HG02885 (cell line): ENCODE measurements at regions not wholly inside any gene's neighbourhood (a gene's known extent, or its start where the extent isn't known, plus 50 kb on each side); places are given as distances from the start of the nearest gene placed in this dataset.

Source experiments
- ATAC-seq: cut with Tn5 transposase; IDR thresholded peaks from one replicate; pipeline ENCODE4 v1.9.1; 2021; ENCODE audit warnings: mild to moderate bottlenecking; ENCODE audit not compliant: unreplicated experiment, poor library complexity

GRCh38 chr5:3654515-3654914 lies 58.9 kb downstream of the IRX1 start:
- ATAC-seq, result no peak

DNA sequence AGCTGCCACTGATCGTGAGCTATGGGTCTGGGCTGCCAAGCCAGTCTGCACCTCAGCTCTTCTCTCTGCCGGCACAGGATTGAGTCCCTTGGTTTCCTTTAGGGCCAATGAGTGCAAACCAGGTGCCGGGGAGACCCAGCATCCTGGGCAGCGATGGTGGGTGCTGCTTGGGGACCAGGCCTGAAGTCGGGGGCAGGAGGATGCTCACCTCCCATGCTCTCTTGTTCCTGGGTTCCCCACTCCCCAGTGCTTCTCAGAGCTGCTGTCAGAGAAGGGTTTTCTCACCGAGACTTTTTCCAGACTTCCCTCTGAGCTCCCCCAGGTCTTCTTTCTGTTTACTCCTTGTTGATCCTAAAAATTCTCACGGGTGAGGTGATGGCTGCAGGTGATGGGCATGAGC lies 61.2 kb downstream of the IRX1 start:
- ATAC-seq, result no peak

- no peak for ATAC-seq
These were observed 61.9 kb downstream of the IRX1 start for GRCh38 chr5:3657364-3658022.

GRCh38 chr5:3658929-3659328 lies 63.3 kb downstream of the IRX1 start:
- ATAC-seq, result no peak

GRCh38 chr5:3659907-3660306 lies 64.3 kb downstream of the IRX1 start:
- no peak for ATAC-seq

GRCh38 chr5:3660630-3661029 lies 65.0 kb downstream of the IRX1 start:
- no peak for ATAC-seq

GRCh38 chr5:3661755-3662296 lies 66.2 kb downstream of the IRX1 start:
- no peak for ATAC-seq

DNA sequence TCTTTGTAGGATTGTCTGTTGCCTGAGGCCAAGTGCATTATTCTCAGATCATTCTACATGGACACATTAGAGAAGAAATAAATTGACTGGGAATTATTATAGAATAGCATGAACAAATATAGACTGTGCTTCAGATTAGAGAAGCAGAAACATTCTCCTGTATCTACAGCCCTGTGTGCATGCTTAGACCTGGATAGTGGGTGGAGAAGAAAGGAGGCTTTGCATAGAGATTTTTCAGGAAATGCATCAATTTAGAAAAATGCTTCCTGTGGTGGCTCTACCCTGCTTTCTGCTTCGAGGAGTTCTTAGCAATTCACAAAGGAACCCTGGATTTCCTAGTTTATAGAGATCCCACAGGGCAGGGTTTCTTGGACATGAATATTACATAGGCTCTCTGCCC lies 66.7 kb downstream of the IRX1 start:
- no peak for ATAC-seq

GRCh38 chr5:3671337-3671736 lies 75.7 kb downstream of the IRX1 start:
- no peak for ATAC-seq

DNA sequence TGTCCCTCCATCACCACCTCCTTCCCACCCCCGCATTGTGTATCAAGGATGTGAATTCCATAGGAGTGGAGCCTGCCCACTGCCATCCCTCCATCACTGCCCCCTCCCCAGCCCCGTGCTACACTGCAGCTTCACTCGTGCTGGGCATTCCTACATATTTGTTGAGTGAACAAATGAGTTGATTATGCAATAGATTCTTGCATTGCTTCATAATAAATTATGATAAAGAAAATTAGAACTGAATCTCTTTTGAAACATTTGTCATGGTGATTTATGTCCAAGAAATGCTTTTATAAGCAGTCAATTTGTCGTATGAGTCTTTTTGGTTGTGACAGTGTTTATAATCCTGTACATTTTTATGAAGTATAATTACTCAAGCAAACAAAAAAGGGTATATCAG lies 83.2 kb downstream of the IRX1 start:
- ATAC-seq, result no peak

DNA sequence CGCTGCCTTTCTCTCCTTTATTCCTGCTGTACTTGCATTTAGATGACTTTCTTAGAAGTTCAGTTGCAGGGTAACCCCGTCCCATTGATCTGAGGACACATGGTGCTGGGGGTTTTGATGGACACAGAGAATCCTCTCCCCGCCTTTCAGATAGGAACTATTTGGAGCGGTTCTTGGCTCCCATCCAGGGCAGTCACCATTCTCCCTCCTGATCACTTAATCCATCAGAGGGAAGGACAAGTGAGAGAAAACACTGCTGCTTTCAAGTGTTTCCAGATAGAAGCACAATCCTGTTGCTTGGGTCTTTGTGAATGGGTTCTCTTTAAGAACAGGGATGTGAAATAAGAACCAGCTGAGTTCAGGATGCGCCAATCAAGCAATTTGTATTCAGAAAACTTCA lies 85.2 kb downstream of the IRX1 start:
- no peak for ATAC-seq

GRCh38 chr5:3684118-3684517 lies 88.5 kb downstream of the IRX1 start:
- no peak for ATAC-seq

DNA sequence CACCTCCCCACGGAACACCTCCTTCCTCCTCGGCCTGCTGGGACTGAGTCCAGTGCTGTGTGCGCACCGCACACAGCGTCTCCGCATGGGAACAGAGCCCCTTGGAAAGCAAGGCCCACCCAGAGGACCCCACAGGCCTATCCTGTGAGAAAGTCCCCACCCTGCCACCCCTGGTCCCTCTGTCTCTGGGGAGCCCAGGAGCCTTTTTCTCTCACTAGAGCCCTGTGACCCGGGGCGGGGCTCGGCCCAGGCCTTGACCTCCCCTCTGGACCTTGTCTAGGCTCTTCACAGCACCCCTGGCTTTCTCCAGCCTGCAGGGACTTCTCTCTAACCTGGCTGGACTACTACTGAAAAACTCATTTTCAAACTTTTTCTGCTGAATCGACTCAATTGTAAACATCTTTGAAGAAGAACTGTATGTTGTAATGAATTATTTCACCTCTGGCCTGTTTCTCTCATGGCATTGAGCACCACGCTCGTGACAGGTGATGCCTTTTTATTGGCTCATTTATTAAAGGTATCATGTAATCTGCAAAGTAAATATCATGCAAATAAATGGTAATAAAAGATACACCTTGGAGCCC lies 89.2 kb downstream of the IRX1 start:
- no peak for ATAC-seq

DNA sequence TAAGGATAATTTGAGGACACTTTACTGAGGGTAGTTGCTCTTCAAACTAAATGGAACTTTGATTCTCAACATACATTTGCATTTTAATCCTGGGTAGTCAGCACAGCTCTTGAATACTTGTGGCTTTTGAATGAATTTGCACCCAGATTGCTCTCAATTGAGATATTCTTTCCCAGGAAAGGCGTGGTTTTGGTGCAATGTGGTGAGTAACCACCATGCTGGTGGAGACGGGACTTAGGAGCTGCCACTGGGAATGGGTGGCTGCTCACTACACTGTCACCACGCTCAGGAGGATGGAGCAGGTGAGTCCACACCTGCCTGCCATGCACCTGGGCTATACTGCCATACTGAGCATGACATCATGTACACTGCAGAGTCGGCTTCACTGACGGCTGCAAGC lies 99.2 kb downstream of the IRX1 start:
- no peak for ATAC-seq

DNA sequence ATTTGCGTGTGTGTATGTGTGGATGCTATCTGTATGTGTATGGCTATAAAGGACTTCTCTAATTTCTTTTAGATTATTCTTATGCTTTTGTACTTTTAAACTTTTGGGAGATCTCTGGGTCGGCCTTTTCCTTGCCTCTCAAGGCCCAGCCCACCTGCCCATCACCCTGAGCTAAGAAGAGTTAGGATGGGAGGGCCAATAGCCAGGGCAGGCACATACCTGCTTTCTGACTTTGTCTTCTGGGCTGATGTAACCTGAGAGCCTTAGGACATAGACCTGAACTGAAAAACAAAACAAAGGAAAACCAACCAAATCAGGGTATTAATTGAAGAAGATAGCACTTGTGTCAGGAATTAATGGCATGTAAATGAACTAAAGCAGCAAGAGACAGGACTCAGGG lies 100.2 kb downstream of the IRX1 start:
- ATAC-seq, result no peak

DNA sequence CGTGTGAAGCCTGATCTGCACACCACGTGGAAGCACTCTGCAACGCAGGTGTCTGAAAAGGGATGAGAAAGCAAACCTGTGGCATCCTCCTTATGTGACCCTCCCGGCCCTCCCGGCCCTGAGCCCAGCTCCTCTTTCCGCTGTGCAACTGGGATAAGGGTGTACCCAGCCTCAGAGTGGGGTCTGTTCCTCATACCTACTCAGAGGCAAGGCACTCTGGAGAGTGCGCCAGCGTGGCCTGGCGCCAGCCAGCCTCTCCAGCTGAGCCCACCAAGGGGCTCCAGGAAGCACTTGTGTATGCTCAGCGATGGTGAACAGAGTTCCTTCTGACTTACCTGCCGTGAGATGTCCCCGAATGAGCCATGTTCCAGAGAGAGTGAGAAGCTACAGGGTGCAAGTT lies 102.8 kb downstream of the IRX1 start:
- ATAC-seq, result no peak

DNA sequence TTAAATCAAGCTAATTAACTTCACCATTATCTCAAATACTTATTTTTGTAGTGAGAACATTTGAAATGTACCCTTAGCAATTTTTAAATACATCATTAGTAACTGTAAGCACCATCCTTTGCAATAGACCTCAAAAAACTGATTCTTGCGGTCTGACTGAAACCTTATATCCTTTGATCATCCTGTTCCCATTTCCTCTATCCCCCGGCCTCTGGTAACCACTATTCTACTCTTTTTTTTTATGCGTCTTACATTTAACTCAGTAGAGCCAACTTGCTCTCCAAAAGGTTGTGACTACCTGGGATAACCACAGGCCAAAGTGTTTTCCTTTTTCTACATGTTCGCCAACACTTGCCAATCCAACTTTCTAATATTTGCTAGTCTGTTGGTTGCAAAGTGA lies 106.1 kb downstream of the IRX1 start:
- ATAC-seq, result no peak

GRCh38 chr5:3704661-3705060 lies 109.0 kb downstream of the IRX1 start:
- ATAC-seq, result no peak

- ATAC-seq, result no peak
These were observed 113.6 kb downstream of the IRX1 start for GRCh38 chr5:3709068-3709716.

GRCh38 chr5:3709717-3710348 lies 114.2 kb downstream of the IRX1 start:
- ATAC-seq, result no peak

GRCh38 chr5:3715062-3715461 lies 119.4 kb downstream of the IRX1 start:
- no peak for ATAC-seq
